Right ventricle myocardium inferior (tissue), 1 donor: ENCODE measurements at regions not wholly inside any gene's neighbourhood (a gene's known extent, or its start where the extent isn't known, plus 50 kb on each side); places are given as distances from the start of the nearest gene placed in this dataset.

Source experiments
- ATAC-seq: fragments of 200-7000 bp; cut with Tn5 transposase; one replicate; pipeline ENCODE4 v1.9.1; 2020; ENCODE audit warnings: mild to moderate bottlenecking, moderate library complexity
- DNase-seq: peaks from one replicate; pipeline ENCODE4 v3.0.0; 2021; ENCODE audit errors: missing footprints
- intact Hi-C: fragments of 100-400 bp; cut with DNase I; formaldehyde crosslinking; loops from one replicate; pipeline ENCODE4 v1.11.0; 2022
- donor health status: DM: no; HTN: yes; CAD: no; lungs with severe emphysema.

DNA sequence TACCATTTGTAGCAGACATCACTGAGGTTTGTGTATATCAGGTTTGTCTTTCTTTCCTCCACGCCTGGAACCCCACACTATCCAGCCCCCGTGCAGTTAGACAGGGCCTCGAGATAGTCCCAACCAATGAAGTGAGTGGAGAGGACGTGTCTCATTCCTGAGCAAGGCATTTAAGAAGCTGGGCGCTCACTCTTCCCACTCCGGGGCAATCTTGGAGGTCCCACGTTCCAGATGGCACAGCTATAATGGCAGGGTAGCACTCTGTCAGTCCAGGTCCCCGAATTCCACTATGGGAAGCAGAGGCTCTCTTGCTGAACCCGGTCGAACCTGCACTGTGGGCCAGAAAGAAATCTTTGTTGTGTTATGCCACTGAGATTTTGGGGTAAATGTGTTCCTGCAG lies 57.3 kb upstream of the CSF3R start:
- ATAC-seq (no peak), DNase-seq (no peak)
- intact Hi-C loops, result no loop called here

DNA sequence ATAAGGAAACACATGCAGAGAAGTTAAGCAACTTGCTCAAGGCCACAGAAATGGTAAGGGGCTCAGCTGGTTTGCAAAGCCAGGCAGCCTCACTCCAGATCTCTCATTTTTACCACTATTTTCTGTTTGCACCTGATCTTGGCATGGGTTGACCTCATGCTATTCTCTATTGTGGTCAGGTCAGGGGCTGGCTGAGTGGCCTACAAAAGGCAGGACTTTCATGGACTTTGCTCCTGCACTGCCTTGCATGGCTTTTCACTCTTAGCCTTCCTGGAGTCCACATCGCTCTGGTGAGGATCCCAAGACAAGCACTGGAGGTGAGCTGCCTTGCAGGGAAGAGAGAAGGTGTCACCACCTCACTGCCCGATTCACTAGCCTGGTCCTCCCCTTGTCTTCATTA lies 56.8 kb upstream of the CSF3R start:
- DNase-seq, result no peak
- no peak for ATAC-seq
- intact Hi-C loops, result no loop called here

DNA sequence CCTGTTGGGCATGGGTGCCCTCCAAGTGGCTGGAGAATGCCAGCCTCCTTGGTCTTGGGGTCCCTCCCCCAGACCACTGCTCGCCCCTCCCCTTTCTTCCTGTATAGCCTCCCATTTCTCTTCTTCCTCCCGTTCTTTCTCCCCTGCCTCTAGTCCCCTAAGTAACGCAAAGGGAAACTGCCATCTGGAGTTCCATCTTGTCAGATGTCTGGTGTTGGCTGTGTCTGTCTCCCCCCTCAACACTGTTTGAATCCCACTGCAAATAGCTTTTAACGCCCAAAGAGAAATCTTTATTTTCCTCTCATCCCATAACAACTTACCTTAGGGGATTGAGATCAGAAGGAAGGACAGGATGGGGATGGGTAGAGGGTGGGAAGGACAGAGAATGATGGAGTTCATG lies 55.3 kb upstream of the CSF3R start:
- intact Hi-C loops, result no loop called here
- no peak for ATAC-seq
- no peak for DNase-seq

DNA sequence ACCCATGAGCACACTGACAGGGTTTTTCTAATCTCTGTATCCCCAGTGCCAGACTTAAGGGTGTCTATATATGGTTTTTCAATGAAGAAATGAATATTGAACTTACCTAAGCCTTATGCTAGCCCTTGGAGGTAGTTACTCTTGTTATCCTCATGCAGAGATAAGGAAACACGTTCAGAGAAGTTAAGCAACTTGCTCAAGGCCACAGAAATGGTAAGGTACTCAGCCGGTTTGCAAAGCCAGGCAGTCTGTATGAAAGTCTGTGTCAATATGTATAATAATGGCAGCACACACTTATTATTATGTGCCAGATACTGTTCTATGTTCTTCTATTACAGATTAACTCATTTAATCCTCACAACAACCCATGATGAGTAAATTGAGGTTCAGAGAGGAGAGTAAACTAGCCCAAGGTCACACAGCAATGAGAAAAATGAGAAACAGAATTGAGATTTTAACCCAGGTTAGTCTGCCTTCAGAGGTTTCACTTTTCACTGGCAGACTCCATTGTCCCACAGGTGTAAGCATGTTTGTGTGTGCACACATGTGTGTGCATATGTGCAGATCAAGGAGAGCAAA lies 54.6 kb upstream of the CSF3R start:
- DNase-seq (no peak), ATAC-seq (no peak)
- intact Hi-C loops, result no loop called here

DNA sequence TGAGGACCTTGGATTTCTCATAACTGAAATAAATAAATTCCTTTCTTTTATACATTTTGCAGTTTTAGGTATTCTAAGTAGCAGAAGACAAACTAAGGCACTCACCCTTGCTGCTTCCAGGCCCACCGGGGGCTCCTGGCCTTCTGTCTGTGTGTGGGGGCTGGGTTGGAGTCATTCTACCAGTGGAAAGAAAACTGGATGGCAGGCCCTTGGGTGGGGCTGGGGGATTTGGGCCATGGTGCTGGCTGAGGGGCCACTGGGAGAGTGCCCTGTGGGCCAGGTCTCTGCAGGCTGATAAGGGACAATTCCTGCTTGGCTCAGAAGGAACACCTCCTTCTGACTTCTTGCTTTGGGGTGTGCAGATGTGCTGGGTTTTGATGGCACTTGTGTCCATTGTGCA lies 54.0 kb upstream of the CSF3R start:
- intact Hi-C loops, result no loop called here
- no peak for DNase-seq
- ATAC-seq, result no peak

DNA sequence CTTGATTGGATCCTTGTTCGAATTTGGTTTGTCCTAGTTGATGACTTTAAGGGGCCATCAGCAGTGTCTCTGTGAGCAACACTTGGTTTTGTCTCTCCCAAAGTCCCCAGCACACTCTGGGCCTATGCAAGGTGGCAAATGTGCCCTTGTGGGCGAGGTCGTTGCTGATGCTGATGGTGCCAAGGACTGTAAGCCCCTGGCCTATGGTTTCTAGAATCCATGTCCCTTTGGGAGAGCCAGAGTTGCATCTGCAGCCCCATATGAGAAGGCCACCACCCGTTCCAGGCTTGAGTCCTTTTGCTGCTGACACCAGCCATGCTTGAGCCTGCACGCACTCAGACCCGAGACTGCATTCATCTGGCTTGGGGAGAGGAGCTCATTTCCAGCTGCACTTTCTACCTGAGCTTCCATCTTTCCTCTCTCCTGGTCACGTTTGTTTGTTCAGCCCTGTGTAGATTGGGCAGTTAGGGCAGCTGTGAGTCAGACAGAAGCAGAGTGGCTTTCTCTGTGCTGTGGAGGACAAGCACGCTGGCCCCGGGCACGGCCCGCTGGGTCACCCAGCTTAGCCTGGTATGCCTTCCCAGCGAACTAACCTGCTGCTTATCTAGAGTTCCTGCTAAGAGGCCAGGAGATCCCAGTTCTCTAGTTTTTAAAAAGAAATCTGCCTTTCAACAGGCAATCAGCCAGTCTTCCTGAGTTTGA lies 52.1 kb upstream of the CSF3R start:
- ATAC-seq, result no peak
- no peak for DNase-seq
- intact Hi-C loops, result no loop called here

DNA sequence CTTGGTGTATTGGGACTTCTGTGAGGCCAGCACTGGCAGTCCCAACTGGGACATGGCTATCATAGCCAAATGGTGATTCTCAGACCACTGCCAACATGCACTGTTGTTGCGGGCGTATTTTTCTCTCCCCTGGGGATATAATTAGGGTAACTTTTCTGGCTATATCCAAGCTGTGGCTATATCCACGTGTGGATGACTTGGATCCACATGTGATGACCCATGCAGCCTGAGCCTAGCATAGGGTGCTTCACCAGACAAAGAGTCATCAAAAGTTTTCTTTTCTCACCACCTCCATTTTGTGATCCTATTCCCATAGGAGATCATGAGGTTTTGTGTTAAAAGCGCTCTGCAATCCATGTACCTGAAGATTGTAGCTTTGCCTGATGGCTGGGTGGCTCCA lies 51.2 kb upstream of the CSF3R start:
- DNase-seq (no peak), ATAC-seq (no peak)
- intact Hi-C loops, result no loop called here

DNA sequence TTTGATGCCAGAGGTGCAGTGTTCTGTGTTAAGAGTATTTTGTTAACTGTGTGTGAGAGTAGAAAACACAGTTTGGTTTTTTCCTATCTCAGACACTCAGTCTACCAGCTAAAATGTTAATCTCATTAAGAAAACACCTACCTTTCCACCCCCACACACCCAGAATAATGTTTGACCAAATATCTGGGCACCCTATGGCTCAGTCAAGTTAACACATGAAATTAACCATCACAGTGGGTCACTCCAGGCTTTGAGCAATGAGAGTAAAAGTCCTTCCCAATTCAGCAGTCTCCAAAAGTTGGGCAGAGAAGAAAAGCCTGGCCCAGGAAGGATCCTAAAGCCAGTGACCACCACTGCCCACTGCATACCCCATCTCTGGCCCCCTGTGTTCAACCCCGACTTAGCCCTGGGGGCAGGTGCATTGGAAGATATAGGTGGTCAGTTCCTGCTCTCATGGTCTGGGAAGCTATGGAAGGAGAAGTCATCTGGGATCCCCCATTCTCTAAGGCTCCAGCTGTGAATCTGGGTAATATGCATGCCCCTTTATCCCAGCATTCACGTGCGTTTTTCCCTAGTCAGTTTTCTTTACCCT lies 50.2 kb upstream of the CSF3R start:
- intact Hi-C loops, result no loop called here
- DNase-seq, result no peak
- no peak for ATAC-seq
